H4 (cell line): ENCODE measurements at regions not wholly inside any gene's neighbourhood (a gene's known extent, or its start where the extent isn't known, plus 50 kb on each side); places are given as distances from the start of the nearest gene placed in this dataset.

ENCODE experiments used
- DNase-seq: peaks from one replicate; pipeline ENCODE4 v3.0.0-alpha.2; 2015; ENCODE audit warnings: low spot score

DNA sequence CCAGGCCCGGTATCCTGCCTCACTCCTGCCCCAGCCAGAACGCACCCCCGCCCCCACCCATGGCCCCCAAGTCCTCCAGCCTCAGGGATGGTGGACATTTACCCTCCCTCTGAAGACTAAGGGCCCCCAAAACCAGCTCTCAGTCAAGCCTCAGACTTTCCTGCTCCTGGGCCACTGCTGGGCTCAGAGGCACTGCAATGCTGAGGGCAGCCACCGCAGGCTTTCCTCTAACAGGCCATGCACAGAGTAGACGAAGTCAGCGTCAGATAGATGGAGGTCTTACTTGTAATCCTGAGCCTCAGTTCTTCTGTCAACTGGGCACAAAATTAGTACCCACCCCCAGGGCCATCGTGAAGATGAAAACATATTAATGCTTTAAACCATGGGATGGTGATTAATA lies 92.6 kb downstream of the TTC32 start:
- no peak for DNase-seq

DNA sequence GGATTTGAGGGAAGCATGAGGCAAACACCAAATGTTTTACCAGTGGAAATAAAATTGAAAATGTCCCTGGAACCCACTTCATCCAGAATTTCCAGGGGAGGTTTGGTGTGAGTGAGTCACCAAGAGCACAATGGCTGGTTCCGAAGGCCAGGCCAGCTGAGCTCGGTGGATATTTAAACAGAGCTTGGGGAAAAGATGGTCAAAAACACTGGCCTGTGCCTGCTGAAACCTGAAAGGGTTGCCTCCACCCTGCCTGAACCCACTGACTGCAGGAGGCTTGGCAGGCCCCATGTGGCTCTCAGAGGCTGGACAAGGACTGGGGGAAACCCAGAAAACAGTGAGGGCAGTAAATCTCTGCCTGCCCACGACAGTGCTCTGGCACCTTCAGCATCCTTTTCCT lies 93.9 kb downstream of the TTC32 start:
- no peak for DNase-seq

DNA sequence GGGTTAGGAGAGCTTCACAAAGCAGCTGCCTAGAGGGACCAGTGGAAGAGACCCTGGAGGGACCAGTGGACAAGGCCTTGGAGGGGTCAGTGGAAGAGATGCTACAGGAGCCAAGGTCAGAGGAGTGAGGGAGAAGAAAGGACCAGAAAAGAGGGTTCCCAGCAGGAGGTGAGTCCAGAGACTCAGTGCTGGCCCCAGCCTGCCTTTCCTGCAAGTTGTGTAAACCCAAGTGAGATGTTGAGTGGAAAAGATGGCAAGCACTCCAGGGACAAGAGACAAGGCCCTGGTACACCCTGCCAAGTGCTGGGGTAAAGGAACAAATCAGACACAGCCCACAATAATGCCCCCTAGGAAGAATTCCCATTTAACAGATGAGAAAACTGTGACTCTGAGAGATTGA lies 94.4 kb downstream of the TTC32 start:
- no peak for DNase-seq

DNA sequence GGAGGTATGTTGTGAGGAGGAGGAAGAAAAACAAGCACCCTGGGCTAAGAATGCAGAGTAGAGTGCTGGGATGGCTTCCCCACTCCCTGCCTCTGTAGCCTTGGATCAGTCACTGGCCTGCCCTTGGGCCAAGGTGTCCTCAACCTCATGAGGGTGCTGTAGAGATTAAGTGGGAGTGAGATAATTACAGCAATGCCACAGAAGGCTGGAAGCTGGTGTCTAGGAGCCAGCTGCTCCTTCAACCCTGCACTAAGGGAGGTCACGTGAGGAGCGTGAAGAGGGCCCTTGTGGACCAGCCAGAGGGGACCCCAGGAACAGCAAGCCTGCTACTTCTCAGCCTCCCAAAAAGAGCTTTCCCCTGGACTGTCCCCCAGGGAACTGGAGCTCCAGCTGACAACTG lies 95.2 kb downstream of the TTC32 start:
- DNase-seq = no peak

DNA sequence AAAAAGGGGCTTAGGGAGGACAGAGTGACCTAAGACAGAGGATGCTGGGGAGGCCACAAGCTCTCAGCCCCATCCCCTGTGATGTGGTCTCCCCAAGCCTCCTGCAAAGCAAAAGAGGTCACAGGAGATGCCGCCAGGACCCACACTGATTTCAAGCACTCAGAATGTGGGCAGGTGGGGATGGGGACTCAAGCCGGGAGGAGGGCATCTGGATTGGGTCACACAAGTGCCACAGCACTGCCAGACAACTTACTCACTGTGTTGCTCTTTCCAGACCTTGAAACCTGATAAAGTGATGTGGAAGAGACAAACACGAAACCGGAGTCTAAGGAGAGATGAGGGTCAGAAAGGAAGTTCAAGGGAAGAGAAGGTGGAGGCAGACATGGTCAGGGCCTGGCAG lies 95.7 kb downstream of the TTC32 start:
- no peak for DNase-seq

DNA sequence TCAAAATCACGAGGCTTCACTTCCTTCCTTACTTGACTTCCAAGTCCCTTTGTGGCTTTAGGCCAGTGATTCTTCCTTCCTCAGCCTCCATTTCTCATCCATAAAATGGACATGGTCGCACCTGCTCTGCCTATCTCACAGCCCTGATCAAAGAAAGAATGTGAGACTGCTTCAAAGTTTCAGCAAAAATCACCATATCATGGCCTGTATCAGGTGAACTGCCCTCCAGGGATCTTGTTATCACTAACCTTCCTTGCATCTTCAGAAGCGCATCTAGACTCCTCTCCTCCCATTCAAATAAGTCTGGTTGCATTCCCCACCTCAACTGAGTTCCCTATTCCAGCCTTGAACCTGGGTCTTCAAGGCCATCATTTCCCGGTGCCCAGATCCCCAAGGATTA lies 96.5 kb downstream of the TTC32 start:
- DNase-seq = no peak

DNA sequence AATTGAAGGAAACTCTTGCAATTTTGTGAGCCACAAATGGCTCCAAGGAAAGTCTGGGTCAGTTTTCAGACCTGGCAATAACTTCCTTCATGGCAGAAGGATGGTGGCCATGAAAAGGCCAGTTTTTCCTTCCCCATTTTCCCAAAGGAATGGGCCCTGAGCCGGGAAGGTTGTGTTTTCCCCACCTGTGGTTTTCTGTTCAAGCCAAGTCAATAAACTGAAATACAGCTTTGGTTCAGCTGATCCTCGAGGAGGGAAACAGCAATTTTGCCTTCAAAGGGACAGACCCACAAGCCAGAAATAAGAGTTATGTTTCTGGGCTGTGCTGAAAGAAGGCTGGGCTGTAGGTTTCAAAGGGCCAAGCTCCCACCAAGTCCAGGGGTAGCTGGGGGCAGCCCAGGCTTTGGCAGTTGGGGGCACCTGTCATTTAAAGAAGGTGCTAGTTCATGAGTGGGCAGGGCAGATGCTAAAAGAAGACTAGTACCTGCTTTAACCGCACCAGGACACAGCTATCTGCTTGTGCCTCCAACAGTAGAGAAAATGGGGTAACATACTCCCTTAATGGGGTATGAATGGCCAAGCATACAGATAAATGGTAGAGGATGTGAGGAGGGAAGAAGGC lies 97.0 kb downstream of the TTC32 start:
- no peak for DNase-seq

DNA sequence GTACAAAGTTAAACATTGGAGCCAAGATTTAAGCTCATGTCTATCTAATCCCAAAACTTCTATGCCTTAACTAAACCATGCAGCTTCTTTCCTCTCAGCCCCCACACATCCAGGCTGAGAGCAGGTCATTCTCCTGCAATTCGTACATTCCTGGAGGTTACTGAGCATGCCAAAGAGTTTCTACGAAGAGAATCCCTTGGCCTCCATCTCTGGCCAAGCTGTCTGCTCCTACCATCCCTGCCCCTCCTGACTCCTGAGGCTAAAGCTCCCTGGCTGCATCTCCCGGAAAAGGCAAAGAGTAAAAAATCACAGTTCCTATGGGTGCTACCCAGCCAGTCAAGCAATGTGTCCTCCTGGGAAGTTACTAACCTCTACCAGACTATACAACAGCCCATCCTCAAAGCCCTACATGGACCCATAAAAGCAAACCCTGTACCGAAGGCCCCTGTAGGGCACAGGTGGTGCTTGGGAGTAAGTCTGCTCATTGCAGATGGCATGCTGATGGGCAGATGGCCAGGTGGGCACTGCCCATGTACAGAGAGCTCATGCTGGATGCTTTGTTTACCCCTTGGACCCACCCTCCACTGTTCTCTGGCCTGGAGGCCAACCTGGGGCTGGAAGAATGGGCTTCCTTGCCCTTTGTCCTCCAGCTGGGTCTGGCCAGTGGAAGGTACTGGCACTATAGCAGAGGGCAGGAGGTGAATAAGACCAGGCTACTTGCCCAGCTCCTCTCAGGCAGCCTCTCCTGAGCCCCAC lies 99.5 kb downstream of the TTC32 start:
- DNase-seq = no peak

DNA sequence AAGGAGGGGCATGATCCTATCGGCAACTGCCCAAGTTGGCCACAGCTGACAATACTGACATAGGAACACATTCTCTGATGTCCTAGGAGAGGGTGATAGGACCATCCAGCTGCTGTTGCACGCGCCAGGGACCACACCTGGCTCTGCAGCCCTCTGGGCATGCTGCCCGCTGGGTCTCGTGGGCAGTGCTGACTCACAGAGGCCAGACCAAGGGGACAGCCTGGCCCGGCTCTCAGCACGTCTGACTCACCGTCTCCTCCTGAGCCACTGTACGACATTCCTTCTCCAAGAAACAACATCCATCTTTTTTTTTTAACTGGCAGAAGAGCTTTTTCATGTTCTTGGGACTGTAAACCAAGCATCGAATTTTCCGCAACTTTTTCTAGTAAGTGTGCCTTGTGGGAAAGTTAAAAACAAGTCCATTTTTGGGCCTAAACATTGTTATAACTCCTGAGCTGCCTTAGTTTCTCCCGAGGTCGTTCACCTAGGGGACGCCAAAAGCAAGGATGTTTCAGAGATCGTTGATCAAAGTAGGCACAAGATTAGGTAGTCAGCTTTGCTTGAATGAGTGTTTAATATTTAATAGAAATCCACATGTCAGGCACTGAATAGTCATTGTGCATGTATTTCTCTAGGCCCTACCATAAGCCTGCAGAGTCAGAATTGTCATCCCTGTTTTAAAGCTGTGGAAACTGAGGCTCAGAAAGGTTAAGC lies 100.3 kb downstream of the TTC32 start:
- DNase-seq = peak; percentile 92

DNA sequence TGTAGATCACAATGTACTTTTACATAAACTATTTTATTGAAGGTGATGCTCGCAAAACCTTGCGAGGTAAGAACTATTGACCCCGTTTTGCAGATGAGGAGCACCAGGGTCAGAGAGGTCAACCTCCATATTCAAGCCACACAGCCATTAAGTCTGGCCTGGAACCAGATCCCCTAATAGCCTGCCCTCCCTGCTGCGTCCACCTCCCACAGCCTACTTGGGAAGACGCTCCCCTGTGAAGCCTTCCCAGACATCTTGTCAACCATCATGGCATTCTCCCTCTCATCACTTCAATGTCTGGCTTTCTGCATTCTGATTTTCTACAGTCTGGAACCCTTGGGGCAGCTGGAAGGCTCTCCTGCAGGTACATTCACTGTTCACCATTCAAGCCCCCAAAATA lies 101.0 kb downstream of the TTC32 start:
- no peak for DNase-seq

DNA sequence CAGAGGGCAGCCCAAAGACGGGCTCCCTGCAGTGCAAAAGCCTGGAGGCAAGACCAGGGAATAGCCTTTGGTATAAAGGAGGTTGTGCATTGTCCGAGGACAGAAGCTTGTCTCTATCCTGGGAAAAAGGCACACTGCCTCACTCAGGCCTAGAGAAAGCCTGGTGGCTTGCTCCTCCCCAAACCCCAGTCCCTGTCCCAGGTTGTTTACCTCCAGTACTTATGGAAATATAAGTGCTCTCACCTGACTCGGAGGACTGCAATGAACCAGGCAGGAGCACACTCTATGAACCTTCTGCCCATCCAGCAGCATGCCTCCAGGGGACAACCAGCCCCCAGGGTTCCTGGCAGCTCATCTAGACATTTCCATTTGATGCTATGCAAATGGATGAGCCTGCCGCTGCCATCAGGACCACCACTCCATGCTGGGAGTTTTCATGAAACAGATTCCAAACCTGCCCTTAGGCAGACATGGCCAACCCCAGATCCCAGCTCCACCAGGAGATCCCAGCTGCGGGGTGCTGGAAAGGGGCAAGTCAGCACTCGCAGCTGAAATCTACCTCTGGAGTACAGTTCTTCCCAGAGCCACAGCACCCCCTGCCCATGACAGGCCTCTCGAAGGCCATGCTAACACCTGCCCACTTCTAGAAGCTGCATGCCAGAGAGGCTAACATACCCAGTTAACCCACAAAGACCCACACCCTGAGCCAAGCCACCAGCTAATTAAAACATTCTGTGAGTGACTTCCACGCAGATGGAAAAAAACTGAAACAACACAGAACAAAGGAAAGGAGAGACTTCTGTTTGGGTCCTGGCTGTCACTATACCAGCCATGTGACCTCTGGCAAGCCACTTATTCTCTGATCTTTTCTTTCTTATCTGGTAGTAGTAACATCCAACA lies 101.7 kb downstream of the TTC32 start:
- peak; percentile 19 for DNase-seq

DNA sequence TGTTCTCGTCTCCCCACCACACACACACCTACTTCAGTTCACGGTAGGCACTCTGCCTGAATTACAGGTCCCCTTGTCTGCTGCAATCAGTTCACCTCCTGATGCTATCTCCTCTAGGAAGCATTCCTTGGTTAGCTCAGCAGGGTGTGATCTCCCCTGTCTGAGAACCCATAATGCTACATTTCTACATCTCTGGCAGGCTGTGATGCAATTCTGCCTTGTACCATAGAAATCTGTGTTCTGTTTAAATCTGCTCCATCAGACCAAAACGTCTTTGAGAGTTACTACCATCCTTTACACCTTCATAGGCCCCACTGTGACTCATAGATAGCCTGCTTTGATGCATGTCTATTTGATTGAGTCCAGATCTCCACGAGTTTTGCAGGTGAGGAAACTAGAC lies 103.9 kb downstream of the TTC32 start:
- DNase-seq = no peak

DNA sequence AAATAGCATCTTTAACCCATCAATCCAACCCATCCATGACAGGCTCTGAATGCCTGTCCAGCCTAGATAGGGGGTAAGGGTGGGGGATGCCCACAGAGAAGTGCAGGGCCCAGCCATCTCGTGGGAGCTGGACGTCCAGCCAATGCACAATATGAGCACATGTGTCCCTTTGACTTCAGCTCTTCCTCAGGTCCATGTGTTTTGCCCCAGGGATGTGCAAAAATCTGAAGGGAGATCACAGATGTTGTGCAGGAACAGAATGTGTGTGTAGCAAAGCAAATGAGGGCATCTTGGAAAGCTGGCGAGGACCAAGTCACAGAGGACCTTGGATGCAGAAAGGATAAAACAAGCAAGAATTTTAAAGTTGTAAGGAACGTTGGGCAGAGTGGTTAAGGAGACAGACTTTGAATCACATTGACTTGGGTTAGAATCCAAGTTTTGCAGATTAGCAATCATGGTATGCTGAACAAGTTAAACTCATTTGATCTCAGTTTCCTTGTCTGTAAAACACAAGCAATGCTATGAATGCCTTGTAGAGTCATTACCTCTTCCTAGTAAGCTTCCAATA lies 104.5 kb downstream of the TTC32 start:
- no peak for DNase-seq

DNA sequence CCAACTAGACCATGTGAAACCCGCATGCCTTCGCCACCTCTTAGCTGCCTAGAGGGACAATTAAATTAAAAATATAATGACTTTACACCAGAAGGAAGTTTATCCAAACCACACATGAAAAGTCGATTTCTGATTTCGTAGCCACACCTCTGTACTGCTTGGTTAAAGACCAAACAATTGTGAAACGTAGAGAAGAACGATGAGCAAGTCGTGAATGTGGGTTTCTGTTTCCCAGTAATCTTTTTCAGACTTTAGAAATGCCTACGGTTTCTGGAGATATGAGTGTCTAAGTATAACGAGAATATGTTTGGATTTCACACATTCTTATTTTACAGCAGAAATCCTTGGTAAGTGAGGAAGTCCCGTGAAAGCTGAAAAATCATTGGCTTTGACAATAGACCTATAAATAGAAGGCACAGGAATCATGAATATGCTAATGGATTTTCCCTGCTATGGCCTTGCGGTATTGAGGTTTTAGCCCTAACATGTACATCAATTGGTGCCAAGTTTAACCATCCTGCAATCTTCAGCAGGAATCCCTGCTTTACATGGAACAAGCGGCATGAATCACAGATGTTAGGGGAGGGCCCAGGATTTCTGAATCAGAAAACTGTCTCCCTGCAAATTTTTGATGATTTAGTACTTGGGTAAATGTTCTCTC lies 105.6 kb downstream of the TTC32 start:
- DNase-seq = peak; percentile 81

DNA sequence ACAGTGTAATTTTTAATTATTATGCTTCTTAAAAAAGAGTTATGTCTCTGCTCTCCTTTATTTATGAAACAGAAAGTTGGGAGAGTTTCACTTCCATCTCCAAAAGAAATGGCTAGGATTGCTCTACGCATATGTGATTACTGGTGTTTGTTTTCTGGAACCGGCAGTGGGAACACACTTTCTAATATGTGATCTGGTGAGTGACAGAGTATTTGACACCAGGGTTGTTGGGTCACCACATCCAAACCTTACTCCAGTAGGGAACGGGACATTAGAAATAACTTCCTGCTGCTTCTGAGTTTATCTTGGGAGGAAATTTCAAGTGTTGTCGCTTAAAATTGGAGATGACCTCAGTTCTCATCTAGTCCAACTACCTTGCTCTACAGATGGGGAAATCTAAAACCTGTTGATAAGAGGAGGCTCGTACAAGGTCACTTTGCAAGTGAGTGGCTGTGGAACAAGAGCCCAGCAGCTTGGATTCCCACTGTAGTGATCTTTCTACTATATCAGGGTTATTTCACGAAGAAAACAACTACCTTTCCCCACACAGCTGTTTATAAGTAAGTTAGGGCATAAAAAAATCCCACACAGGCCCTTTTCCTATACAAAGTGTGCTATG lies 108.5 kb downstream of the TTC32 start:
- DNase-seq = no peak

DNA sequence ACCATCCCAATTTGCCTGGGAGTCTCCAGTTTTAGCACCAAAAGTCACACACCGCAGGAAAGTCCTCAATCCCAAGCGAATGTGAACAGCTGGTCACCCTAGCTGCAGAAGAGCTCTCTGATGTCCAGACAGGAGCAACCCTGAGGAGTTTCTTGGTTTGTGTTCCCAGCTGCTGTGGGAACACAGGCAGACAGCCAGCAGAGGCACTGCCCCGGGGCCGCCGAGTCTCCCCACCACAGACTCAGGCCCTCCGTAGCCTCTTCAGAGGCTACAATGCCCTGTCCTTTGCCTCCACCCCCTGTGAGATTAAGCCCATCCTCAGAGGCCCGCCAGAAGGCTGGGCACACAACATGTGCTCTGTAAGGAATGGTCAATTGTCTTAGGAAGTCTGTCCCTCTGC lies 111.5 kb downstream of the TTC32 start:
- DNase-seq = no peak

DNA sequence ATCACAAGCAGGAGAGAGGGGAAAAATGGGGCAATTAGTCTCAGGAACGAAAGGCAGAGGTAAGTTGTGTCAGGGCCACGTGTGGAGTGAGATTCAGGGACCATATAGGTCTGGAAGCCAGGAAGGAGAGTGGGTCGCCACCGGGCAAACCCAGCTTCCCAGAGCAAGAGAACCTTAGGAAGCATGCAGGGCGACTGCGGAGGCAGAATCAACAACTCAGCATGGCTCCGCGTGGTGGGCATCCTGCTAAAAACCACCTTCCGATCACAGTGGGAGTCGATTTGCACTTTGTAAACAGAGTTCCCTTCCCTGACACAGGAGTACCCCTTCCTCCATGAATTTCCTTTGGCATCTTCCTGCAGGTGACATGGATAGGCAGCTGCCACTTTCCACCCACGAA lies 114.6 kb downstream of the TTC32 start:
- DNase-seq = no peak

DNA sequence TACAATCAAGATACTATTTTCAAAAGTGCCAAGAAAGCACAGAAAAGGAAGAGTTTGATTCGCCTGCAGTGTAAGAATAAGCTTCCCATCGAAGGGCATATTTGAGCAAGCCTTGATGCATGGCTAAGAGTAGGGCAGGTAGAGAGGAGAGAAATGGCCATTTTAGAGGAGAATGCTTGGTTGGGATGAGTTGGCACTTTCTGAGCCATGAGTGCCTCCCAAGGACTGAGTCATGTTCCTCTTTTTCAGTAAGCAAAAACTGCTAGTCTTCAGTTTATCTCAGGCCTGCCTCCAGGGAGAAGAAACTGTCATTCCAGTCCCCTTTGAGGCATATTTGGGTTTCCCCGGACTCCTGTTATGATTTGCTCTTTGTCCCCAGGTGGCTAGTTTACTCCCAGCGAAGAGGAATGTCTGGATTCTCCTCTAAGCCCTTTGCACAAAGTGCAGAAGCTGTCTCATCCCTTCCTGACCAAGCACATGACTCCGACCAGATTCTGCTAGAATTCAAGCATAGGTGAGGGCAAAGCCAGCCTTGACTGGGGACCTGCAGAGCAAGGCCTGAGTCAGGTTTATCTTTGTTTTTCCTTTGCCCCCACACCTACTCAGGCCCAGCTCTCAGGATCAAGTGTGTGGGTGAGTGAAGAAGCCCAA lies 115.2 kb downstream of the TTC32 start:
- peak; percentile 46 for DNase-seq

DNA sequence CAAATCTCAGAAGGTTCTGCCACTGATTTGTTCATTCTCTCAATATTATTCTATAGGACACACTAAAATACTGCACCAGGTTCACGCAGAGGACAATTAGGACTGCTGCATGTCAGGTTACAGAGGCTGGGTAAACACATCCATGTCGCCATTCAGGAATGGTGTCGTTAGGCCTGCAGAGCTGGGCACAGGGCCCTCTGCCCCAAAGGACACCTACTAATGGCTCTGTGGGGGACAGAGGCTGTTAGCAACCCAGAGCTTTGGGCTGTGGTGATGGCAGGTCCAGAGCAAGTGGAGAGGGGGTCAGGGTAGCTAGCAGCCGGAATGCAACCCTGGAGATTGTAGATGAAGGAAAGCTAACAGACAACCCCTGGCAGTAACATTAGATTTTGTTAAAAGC lies 115.9 kb downstream of the TTC32 start:
- no peak for DNase-seq

DNA sequence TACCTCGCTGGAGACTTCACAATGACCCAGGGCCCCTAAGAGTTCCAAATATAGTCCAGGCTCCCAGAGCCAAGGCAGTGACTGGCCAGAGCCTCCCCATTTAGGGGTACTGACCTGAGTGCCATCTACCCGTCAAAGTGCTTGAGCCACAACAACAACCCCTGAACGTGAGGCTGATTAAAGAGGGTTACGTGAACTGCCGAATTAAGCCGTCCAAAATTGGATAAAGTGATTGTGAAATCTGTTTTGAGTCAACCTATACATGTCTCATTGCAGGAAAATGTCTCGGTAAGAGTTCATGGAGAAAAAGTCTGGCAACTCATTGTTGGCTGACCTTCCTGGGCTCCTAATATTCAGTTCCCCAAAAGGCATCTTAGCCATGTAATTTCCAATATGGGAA lies 116.3 kb downstream of the TTC32 start:
- no peak for DNase-seq
